Testis (tissue), 2 donors: ENCODE measurements at regions not wholly inside any gene's neighbourhood (a gene's known extent, or its start where the extent isn't known, plus 50 kb on each side); places are given as distances from the start of the nearest gene placed in this dataset.

ENCODE experiments used
- POLR2A ChIP-seq: fragments of 450-650 bp; IDR thresholded peaks from one replicate; pipeline ENCODE4 v1.6.1; 2017; ENCODE audit warnings: antibody characterized with exemption, mild to moderate bottlenecking, moderate library complexity
- TF ChIP-seq, protein P1 (sequence below), 3 experiments: fragments of 450-650 bp in 2 of 3; fragments of 200-600 bp in 1 of 3; sonication (generic) in 1 of 3; IDR thresholded peaks; one replicate each; pipeline ENCODE4 v1.5.1; 2016 to 2019; ENCODE audit warnings: antibody characterized with exemption in 3 of 3, mild to moderate bottlenecking in 2 of 3, moderate library complexity in 1 of 3

DNA sequence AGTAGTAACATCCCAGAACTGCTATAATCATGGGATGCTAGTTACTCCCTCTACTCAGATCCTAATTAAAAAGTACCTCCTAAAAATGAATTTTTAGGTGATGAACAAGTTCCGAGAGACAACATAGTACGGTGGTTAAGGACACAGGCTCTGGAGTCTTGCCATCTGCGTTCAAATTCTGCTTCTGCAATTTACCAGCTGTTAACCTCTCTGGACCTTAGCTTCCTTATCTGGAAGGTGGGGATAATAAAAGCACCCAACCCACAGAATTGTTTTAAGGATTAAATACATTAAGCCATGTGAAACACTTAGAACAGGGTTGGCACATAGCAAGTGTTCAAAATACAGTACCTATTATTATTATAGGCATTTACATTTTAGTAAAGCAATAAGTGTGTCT is 77.5 kb upstream of the XPA start:
- TF ChIP-seq, protein P1, sequence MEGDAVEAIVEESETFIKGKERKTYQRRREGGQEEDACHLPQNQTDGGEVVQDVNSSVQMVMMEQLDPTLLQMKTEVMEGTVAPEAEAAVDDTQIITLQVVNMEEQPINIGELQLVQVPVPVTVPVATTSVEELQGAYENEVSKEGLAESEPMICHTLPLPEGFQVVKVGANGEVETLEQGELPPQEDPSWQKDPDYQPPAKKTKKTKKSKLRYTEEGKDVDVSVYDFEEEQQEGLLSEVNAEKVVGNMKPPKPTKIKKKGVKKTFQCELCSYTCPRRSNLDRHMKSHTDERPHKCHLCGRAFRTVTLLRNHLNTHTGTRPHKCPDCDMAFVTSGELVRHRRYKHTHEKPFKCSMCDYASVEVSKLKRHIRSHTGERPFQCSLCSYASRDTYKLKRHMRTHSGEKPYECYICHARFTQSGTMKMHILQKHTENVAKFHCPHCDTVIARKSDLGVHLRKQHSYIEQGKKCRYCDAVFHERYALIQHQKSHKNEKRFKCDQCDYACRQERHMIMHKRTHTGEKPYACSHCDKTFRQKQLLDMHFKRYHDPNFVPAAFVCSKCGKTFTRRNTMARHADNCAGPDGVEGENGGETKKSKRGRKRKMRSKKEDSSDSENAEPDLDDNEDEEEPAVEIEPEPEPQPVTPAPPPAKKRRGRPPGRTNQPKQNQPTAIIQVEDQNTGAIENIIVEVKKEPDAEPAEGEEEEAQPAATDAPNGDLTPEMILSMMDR (IDR thresholded peaks at IDR 0.05): no peak
- TF ChIP-seq POLR2A: no peak
